Liver (tissue), 8 donors: ENCODE measurements at regions not wholly inside any gene's neighbourhood (a gene's known extent, or its start where the extent isn't known, plus 50 kb on each side); places are given as distances from the start of the nearest gene placed in this dataset.

Experiments
- DNase-seq: peaks from one replicate; pipeline ENCODE4 v3.0.0-alpha.2; 2017; ENCODE audit warnings: low spot score
- H3K27ac ChIP-seq, 2 donors: one replicate each; pipeline ENCODE4 v1.7.0; 2013; ENCODE audit warnings: inconsistent platforms in 2 of 2, low read length in 2 of 2, control low read depth in 1 of 2, low read depth in 1 of 2, mild to moderate bottlenecking in 1 of 2
- H3K27me3 ChIP-seq, 4 donors: one replicate each; pipeline versions ENCODE4 v1.6.1 to v1.7.0; 2013; ENCODE audit warnings: low read length in 3 of 4, inconsistent platforms in 1 of 4, mild to moderate bottlenecking in 1 of 4, moderate library complexity in 1 of 4; ENCODE audit not compliant: control insufficient read depth in 4 of 4, insufficient read depth in 4 of 4
- H3K36me3 ChIP-seq, 4 donors: one replicate each; pipeline versions ENCODE4 v1.6.1 to v1.7.0; 2013; ENCODE audit warnings: low read length in 3 of 4, mild to moderate bottlenecking in 3 of 4, low read depth in 1 of 4, moderate library complexity in 1 of 4; ENCODE audit not compliant: control insufficient read depth in 4 of 4, insufficient read depth in 3 of 4
- H3K4me1 ChIP-seq, 4 donors: one replicate each; pipeline versions ENCODE4 v1.6.1 to v1.7.0; 2013; ENCODE audit warnings: low read length in 3 of 4, mild to moderate bottlenecking in 3 of 4, moderate library complexity in 1 of 4; ENCODE audit not compliant: control insufficient read depth in 4 of 4, insufficient read depth in 4 of 4
- H3K4me3 ChIP-seq, 3 donors: one replicate each; pipeline versions ENCODE4 v1.6.1 to v1.7.0; 2013; ENCODE audit warnings: low read length in 3 of 3, control low read depth in 1 of 3, low read depth in 1 of 3, mild to moderate bottlenecking in 1 of 3
- H3K9ac ChIP-seq, 2 donors: one replicate each; pipeline ENCODE4 v1.7.0; 2013; ENCODE audit warnings: low read length in 2 of 2, mild to moderate bottlenecking in 2 of 2, moderate library complexity in 2 of 2, control low read depth in 1 of 2, low read depth in 1 of 2
- H3K9me3 ChIP-seq, 4 donors: one replicate each; pipeline versions ENCODE4 v1.6.1 to v1.7.0; 2013; ENCODE audit warnings: low read length in 3 of 4; ENCODE audit not compliant: control insufficient read depth in 4 of 4
- ATF3 ChIP-seq: IDR thresholded peaks from 2 replicates; pipeline ENCODE4 v1.6.1; 2016; ENCODE audit warnings: antibody characterized with exemption
- CTCF ChIP-seq: fragments of 150-350 bp; IDR thresholded peaks from 2 replicates; pipeline ENCODE4 v1.5.1; 2017; ENCODE audit warnings: improper control_type of control experiment, low read depth, low read length; ENCODE audit not compliant: missing input control
- EGR1 ChIP-seq, 2 donors: IDR thresholded peaks; 2 replicates each; pipeline ENCODE4 v1.6.1; 2016 to 2018; ENCODE audit warnings: antibody characterized with exemption in 2 of 2, low read depth in 2 of 2
- FOXA1 ChIP-seq: IDR thresholded peaks from 2 replicates; pipeline ENCODE4 v1.6.1; 2016; ENCODE audit warnings: antibody characterized with exemption
- GABPA ChIP-seq, 2 donors: IDR thresholded peaks in 1 of 2; conservative IDR thresholded peaks in 1 of 2; 2 replicates each; pipeline ENCODE4 v1.6.1; 2016; ENCODE audit warnings: antibody characterized with exemption in 2 of 2, mild to moderate bottlenecking in 1 of 2, moderate library complexity in 1 of 2
- HNF4G ChIP-seq: IDR thresholded peaks from 2 replicates; pipeline ENCODE4 v1.6.1; 2016; ENCODE audit warnings: antibody characterized with exemption
- JUND ChIP-seq, 2 donors: IDR thresholded peaks; 2 replicates each; pipeline ENCODE4 v1.6.1; 2016; ENCODE audit warnings: antibody characterized with exemption in 2 of 2
- MAX ChIP-seq: IDR thresholded peaks from 2 replicates; pipeline ENCODE4 v1.6.1; 2016; ENCODE audit warnings: antibody characterized with exemption
- RAD21 ChIP-seq, 2 donors: IDR thresholded peaks; 2 replicates each; pipeline ENCODE4 v1.6.1; 2016; ENCODE audit warnings: antibody characterized with exemption in 2 of 2, mild to moderate bottlenecking in 2 of 2
- RXRA ChIP-seq, 2 donors: IDR thresholded peaks; 2 replicates each; pipeline ENCODE4 v1.6.1; 2017 to 2018; ENCODE audit warnings: antibody characterized with exemption in 2 of 2, mild to moderate bottlenecking in 1 of 2
- TAF1 ChIP-seq: conservative IDR thresholded peaks from 2 replicates; pipeline ENCODE4 v1.6.1; 2016; ENCODE audit warnings: antibody characterized with exemption, mild to moderate bottlenecking
- YY1 ChIP-seq: IDR thresholded peaks from 2 replicates; pipeline ENCODE4 v1.6.1; 2016; ENCODE audit warnings: antibody characterized with exemption, mild to moderate bottlenecking
- ZBTB33 ChIP-seq: IDR thresholded peaks from 2 replicates; pipeline ENCODE4 v1.6.1; 2016; ENCODE audit warnings: antibody characterized with exemption
- WGBS: extraction: QIAGEN DNeasy Blood & Tissue Kit; methylation state at CpG from one replicate; pipeline ENCODE4 v1.1.7; 2013; 5-methylcytosine and 5-hydroxymethylcytosine counted together
- donor health status: healthy.
- donor health status: healthy.
- donor health status: healthy.
- donor health status: healthy.
- donor health status: healthy.

- WGBS = 54% methylated on average over 2 of the region's 2 CpGs
- H3K4me3 ChIP-seq = no peak overlapping the region
- H3K36me3 ChIP-seq = no peaks in the 10 kb centered on the region
- TF ChIP-seq ATF3 (no peak), ZBTB33 (no peak), EGR1 (IDR thresholded peaks at IDR 0.05; ENCODE audit: low read depth in 2 of 2) (no peak), TAF1 (no peak), MAX (no peak), GABPA (IDR thresholded peaks at IDR 0.05 in 1 of 2, conservative IDR thresholded peaks at IDR 0.05 in 1 of 2) (no peak), RXRA (IDR thresholded peaks at IDR 0.05) (no peak), JUND (IDR thresholded peaks at IDR 0.05) (no peak), CTCF (no peak), HNF4G (no peak), YY1 (no peak)
- H3K9me3 ChIP-seq = peaks cover 0 to 5% (median 2%) of the 10 kb centered on the region in 4 donors
- H3K4me1 ChIP-seq = no peaks in the 10 kb centered on the region
- H3K27me3 ChIP-seq = peaks cover 0 to 3% (median 0%) of the 10 kb centered on the region in 4 donors
- DNase-seq = no peak
- no peak overlapping the region for H3K9ac ChIP-seq
- H3K27ac ChIP-seq = no peak overlapping the region
These were observed 360.4 kb downstream of the SLC4A3 start for GRCh38 chr2:219987830-219988229.

- no peak overlapping the region for H3K27ac ChIP-seq
- no peak overlapping the region for H3K4me3 ChIP-seq
- no peaks in the 10 kb centered on the region for H3K4me1 ChIP-seq
- no peaks in the 10 kb centered on the region for H3K36me3 ChIP-seq
- no peak for DNase-seq
- H3K27me3 ChIP-seq = peaks cover 0 to 3% (median 0%) of the 10 kb centered on the region in 4 donors
- H3K9ac ChIP-seq = no peak overlapping the region
- TF ChIP-seq JUND (IDR thresholded peaks at IDR 0.05) (no peak), RXRA (IDR thresholded peaks at IDR 0.05) (no peak), TAF1 (no peak), RAD21 (IDR thresholded peaks at IDR 0.05) (no peak), HNF4G (no peak), ZBTB33 (no peak), FOXA1 (no peak)
- 73% methylated on average over 7 of the region's 7 CpGs for whole genome bisulfite sequencing
- H3K9me3 ChIP-seq = peaks cover 0 to 3% (median 1%) of the 10 kb centered on the region in 4 donors
These were observed 362.3 kb downstream of the SLC4A3 start for GRCh38 chr2:219989744-219990143.
